HG02642 (cell line): ENCODE measurements at regions not wholly inside any gene's neighbourhood (a gene's known extent, or its start where the extent isn't known, plus 50 kb on each side); places are given as distances from the start of the nearest gene placed in this dataset.
"Not testable (repeated sequence)": the region's sequence is repeated elsewhere in the genome, so short reads cannot be mapped to it uniquely, and the experiment has no call there.

Experiments
- ATAC-seq: cut with Tn5 transposase; IDR thresholded peaks from one replicate; pipeline ENCODE4 v1.9.1; 2021; ENCODE audit warnings: mild to moderate bottlenecking; ENCODE audit not compliant: unreplicated experiment, poor library complexity

GRCh38 chr7:8809320-8809719 is 375.9 kb downstream of the NXPH1 start:
- no peak for ATAC-seq

DNA sequence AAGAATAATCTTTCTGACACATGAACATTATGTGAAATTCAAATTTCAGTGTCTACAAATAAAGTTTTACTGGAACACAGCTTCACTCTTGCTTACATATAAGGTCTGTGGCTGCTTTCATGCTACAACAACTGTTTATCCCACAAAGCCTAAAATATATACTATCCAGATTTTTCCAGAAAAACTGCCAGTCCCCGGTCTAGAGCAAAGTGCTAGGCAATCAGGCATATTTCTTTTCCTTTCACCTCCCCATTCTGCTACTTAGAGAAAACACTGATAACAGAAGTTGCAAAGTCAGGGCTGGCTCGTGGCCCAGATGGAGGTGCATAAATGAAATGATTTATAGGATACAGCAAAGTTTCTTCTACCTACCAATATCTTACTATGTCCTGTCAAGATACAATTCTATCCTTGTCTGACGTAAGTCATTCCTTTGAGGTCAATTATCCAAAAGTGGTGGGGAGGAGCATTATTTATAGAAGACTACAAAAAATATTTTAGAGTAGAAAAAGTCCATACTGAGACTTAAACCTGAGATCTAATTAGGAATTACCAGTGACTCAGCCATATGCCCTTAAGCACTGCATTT is 384.1 kb downstream of the NXPH1 start:
- ATAC-seq = no peak

GRCh38 chr7:8818406-8818805 is 385.0 kb downstream of the NXPH1 start:
- no peak for ATAC-seq

DNA sequence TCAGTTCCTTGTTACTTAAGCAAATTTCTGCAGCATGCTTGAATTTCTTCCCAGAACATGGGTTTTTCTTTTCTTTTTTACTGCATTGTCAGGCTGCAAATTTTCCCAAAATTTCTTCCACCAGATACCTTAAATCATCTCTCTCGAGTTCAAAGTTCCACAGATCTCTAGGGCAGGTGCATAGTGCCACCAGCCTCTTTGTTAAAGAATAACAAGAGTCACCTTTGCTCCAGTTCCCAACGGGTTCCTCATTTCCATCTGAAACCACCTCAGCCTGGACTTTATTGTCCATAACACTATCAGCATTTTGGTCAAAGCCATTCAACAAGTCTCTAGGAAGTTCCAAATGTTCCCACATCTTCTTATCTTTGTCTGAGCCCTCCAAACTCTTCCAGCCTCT is 389.2 kb downstream of the NXPH1 start:
- ATAC-seq = no peak

GRCh38 chr7:8823486-8823885 is 390.1 kb downstream of the NXPH1 start:
- ATAC-seq = no peak

DNA sequence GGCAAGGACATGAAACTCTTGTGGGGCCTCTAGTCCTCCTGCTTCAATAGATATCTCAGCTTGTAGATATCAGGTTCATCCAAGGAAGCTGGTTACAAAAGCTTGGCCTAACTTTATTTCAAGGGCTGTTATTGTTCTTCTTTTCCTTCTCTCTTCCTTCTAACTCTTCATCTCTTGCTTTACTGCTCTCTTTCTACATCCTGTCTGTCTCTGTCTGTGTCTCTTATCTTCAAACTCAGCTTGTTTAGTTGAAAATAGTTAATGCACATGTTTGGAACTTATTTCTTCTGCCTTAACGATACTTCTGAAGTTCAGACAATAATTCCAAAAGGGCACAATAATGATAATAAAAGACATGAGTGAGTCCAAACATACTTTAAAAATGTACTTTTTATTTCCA is 393.9 kb downstream of the NXPH1 start:
- no peak for ATAC-seq

DNA sequence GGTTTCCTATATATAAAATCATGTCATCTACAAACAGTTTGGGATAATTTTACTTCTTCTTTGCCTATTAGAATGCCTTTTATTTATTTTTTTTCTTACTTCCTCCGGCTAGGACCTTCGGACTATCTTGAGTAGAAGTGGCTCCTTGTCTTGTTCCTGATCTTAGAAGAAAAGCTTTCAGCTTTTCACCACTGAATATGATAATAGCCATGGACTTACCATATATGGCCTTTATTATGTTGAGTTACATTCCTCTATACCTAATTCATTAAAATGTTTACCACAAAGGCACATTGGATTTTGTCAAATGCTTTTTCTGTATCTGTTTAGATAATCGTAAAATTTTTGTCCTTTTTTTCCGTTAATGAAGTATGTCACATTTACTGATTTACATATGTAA is 395.7 kb downstream of the NXPH1 start:
- ATAC-seq = no peak

DNA sequence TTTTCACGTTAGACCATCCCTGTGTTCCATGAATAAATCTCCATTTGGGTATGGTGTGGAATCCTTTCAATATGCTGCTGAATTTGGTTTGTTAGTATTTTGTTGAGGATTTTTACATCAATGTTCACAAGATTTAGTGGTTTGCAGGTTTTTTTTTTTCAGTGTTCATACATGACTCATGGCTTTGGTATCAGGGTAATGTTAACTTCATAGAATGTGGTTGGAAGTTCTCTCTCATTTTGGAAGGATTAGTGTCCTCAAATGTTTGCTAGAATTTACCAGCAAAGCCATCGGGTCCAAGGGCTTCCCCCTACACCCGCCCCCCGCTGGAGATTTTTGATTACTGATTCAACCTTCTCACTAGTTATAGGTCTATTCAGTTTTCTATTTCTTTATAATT is 398.0 kb downstream of the NXPH1 start:
- ATAC-seq = no peak

GRCh38 chr7:8833355-8833754 is 399.9 kb downstream of the NXPH1 start:
- ATAC-seq = no peak

GRCh38 chr7:8841171-8841570 is 407.8 kb downstream of the NXPH1 start:
- no peak for ATAC-seq

DNA sequence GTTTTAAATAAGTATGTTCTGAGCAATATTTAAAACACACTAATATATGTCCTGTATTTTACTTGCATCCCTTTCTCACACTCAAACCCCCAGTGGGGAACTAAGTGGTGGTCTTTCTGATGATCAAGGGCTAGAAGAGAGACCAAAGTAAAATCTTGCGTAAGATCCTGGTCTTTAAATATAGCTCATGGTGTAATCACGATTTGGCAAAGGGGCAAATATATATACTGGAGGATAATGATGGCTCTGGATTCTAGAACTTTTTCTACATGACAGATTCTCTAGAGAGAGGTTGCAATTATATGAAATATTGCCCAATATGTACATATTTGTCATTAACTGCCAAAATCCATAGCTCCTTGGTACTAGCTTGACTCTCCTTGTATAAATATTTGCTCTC is 438.3 kb downstream of the NXPH1 start:
- no peak for ATAC-seq

DNA sequence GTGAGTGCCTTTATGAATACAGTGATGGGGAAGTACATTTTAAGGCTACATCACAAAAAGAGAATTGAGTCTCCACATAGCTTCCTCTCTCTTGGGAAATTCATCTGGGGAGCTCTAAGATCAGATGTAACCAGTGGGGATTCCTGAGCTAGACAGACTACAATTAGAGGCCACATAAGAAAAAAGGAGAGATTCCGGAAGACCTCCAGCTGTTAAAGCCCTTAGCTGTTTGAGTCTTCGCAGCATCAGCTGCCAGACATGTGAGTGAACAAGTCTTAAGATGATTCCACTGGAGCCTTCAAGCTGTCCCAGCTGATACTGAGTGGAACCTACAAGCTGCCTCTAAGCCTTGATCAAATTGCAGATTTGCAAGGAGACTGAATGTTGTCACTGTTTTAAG is 448.5 kb downstream of the NXPH1 start:
- ATAC-seq = no peak

DNA sequence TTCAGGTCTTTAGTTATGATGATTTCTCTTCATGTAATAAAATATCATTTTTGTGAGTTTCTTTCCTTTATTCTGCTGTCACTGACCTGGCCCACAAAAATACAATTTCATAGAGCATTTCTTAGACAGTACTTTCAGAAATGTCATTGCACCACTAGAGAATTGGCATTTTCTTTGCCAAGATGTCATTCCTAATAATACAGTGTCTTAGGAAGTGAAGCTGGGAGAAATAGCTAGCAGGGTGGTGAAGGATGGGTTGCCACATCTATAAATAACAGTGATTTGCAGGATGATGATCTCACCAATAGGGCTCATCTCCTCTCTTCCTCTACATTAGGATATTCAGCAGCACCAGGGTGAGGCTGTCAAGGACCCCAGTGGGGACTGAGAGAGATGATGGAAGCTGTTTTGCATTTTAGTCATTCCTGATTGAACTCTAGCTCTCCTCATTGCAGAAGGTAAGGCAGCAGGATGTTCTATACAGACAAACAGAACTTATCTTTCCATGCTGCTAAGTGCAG is 452.1 kb downstream of the NXPH1 start:
- ATAC-seq = no peak

GRCh38 chr7:8890346-8890745 is 456.9 kb downstream of the NXPH1 start:
- not testable (repeated sequence) for ATAC-seq

DNA sequence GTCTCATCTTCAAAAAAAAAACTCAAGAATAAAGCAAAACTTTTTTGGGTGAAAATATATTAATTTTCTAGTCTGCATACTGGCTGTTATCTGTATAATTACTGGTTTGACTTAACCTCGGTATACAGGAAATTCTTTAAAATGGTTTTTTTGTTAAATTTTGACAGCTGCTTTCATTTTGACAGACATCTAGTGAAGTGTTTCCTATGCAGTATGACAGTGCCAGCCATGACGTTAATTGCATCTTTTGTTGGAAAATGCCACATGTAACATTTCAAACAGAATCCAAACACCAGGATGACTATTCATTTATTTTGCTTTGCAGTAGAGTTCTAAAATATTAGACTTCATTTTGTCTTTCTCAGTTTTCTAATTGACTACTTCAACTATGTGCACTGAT is 460.4 kb downstream of the NXPH1 start:
- ATAC-seq = no peak

DNA sequence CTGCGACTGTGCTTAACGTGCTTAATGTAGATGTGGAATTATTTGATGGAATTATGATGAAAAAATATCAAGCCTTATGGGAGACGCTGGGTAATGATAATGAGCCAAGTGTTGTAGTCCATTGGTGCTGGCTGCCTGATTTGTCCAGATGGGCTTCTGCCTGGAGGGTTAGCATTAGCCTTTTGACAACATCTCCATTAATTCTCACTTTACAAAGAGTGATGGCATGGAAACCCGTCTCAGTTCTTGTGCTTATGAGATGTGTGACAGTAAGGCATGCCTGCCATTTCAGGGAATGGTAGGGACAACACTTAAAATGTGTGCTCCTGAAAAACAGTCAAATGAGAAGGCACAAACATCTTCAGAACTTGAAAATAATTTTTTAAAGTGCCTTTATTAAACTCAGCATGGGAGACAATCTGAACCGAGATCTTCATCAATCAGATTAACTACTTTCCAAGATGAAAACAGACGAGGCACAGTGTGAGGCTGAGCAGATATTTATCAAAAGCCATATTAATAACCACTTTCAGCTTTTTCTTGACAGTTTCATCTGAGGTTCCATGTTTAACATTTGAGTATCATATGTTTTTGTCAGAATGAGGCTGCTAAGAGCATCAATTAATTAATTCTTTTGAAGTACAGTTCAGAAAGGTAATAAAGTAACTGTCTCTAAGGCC is 473.1 kb downstream of the NXPH1 start:
- ATAC-seq = no peak

- no peak for ATAC-seq
These were observed 475.5 kb downstream of the NXPH1 start for GRCh38 chr7:8908889-8909288.

DNA sequence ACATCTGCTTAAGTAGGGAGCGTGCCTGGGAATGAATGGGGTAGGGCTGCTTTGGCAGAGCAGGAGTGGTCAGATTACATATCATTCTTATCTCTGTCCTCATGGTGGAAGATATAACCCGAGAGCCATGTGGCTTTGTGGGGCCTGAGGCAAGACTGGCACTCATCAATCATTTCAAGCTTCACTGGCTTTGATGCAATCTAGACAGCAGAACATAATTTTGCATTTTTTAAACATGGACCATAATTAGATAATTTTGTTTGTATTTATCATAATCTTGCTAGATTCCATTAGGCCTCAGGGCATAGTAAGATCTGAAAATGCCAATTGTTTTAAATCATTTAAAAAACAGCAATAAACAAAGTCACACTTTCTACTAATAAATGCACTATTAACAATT is 480.3 kb downstream of the NXPH1 start:
- ATAC-seq = no peak

- ATAC-seq = no peak
These were observed 488.4 kb downstream of the NXPH1 start for GRCh38 chr7:8921807-8922206.

- no peak for ATAC-seq
These were observed 489.3 kb downstream of the NXPH1 start for GRCh38 chr7:8922726-8923125.

GRCh38 chr7:8923164-8923806 is 489.9 kb downstream of the NXPH1 start:
- ATAC-seq = no peak
